ENCODE measurements at regions not wholly inside any gene's neighbourhood (a gene's known extent, or its start where the extent isn't known, plus 50 kb on each side); places are given as distances from the start of the nearest gene placed in this dataset.

GRCh38 chr15:88316586-88316985 is 60.0 kb upstream of the NTRK3 start:
- no peak for DNase-seq (ENCODE audit: low read depth)

DNA sequence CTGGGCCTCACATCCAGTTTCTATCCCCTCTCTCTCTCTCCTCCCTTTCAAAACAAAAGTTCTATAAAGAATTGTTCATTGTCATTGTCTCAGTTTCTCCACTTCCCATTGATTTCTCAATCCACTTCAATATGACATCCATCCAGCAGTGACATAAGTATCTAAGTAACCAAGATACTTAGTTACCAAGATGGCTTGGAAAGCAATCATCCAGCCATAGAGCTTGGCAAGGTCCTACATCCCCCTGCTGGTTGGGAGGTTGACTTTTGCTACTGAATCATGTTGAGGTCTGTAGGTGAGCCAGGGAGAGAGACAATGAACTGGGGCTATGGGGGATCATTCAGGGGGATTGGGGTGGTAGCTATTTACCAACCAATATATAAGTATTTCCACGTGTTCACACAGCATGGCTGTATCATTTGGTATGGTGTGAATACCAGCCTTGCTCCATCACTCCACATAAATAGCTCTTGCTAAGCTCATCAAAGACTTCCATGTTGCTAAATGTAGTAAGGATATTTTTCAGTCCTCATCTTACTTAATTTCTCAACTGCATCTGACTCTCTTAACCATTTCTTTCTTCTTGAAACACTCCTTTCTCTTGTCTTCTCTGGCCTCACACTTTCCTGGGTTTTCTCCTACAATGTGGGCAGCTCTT is 58.8 kb upstream of the NTRK3 start:
- no peak for DNase-seq (ENCODE audit: low read depth)

GRCh38 chr15:88312941-88313579 is 56.5 kb upstream of the NTRK3 start:
- peak; percentile 38 for DNase-seq (ENCODE audit: low read depth)

GRCh38 chr15:88309363-88309762 is 52.8 kb upstream of the NTRK3 start:
- DNase-seq (ENCODE audit: low read depth), result no peak

GRCh38 chr15:88307344-88307743 is 50.8 kb upstream of the NTRK3 start:
- DNase-seq (ENCODE audit: low read depth), result no peak
